ENCODE measurements at regions not wholly inside any gene's neighbourhood (a gene's known extent, or its start where the extent isn't known, plus 50 kb on each side); places are given as distances from the start of the nearest gene placed in this dataset.
"Not testable (repeated sequence)": the region's sequence is repeated elsewhere in the genome, so short reads cannot be mapped to it uniquely, and the experiment has no call there.

DNA sequence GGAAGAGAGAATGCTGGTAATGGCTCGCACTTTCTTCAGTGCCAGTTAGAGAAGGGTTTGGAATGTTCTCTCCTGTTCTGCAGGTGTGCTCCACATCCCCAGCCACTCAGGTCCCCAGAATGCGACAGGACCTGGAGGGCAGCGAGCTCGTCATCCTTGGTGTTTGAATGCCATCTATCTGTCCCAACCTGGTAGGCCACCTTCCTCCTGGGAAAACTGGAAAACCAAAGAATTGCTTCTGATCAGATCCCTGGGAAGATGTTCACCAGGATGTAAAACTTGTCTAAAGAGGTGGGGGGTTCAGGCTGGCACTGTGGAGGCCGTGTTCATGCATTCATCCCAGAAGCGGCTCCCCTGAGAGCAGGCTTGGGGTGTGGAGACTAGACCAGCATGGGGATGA is 379.5 kb downstream of the GLRX3 start:
- no peak for DNase-seq (ENCODE audit: extremely low read depth in 1 of 11, low read depth in 9 of 11, low spot score in 4 of 11)

DNA sequence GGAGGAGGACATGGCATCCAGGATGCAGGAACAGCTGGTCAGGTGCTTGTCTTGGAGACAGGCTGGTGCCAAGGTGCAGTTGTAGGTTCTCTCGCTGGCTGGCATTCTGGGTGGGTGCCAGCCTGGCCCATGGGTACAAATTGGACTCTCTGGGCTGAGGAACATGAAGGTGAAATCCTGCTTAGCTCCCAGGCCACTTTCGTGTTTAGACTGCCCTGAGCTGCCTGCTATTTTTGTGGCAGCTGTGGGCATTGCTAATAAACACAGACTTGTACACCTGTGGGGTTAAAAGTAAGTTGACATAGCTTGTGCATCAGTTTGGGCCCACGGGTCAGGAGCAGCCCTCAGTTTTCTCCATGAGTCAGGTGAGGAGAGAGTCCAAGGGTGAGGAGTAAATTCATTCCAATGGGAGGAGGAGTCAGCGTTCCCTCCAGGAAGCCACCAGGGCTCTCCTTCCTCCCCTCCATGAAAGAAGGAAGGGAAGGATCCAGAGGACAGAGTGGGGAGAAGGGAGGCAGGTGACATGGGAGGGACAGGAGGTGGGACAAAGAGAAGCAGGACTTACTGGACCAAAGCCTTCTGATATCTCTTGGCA is 380.0 kb downstream of the GLRX3 start:
- no peak for DNase-seq (ENCODE audit: extremely low read depth in 1 of 11, low read depth in 9 of 11, low spot score in 4 of 11)

DNA sequence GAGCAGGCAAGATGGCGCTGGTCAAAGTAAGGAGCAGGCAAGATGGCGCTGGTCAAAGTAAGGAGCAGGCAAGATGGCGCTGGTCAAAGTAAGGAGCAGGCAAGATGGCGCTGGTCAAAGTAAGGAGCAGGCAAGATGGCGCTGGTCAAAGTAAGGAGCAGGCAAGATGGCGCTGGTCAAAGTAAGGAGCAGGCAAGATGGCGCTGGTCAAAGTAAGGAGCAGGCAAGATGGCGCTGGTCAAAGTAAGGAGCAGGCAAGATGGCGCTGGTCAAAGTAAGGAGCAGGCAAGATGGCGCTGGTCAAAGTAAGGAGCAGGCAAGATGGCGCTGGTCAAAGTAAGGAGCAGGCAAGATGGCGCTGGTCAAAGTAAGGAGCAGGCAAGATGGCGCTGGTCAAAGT is 382.7 kb downstream of the GLRX3 start:
- not testable (repeated sequence) for DNase-seq (ENCODE audit: extremely low read depth in 1 of 11, low read depth in 9 of 11, low spot score in 4 of 11)

DNA sequence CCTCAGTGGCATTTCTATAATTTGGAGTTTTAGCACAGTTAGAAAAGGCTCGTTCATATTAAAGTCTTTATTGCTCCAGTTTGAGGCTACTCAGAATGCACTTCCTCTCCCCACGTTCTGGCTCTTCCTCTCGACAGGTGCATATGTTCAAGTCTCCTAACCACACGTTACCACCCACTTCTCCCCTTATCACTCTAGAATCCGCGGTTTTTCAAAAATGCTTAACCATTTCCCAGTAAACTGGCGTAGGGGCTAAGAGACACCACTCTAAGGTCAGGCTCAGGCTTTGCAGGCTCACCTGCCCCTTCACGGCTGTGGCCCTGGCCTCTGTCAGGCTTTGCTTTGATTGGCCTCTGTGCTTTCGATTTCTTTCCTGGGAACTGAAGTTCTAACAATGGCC is 383.6 kb downstream of the GLRX3 start:
- DNase-seq (ENCODE audit: extremely low read depth in 1 of 11, low read depth in 9 of 11, low spot score in 4 of 11) = no peak

DNA sequence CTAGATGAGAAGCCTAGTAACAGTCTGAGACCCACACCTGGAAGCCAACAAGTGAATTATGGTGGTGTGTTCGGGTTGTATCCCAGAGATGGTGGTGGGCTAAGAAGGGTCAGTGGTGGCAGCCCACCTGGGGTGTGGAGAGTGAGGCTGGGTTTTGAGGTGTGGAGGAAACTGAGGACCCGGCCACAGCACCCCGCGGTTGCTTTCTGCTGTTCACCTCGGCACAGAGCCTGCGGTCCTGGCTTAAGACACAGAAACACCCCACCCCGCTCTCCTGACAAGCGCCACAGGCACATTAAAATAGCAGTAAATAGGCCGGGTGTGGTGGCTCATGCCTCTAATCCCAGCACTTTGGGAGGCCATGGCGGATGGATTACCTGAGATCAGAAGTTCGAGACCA is 395.1 kb downstream of the GLRX3 start:
- DNase-seq (ENCODE audit: extremely low read depth in 1 of 11, low read depth in 9 of 11, low spot score in 4 of 11) = no peak

DNA sequence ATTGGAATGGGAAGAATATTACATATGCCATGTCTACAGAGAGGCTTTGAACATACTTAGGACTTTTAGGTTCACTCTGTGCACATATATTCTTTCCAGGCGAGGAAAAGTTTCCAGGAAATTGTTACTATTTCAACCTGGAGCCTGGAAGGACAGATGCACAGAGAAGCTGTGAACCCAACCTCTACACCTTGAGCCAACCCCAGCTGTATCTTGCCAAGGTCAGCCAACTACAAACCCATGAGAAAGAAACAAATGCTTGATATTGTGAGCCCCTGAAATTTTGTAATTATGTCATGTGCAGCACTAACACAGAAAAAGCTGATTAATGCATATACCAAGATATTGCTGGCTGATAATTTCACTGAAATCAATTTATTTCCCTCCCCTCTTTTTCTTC is 404.9 kb downstream of the GLRX3 start:
- DNase-seq (ENCODE audit: extremely low read depth in 1 of 11, low read depth in 9 of 11, low spot score in 4 of 11) = no peak

DNA sequence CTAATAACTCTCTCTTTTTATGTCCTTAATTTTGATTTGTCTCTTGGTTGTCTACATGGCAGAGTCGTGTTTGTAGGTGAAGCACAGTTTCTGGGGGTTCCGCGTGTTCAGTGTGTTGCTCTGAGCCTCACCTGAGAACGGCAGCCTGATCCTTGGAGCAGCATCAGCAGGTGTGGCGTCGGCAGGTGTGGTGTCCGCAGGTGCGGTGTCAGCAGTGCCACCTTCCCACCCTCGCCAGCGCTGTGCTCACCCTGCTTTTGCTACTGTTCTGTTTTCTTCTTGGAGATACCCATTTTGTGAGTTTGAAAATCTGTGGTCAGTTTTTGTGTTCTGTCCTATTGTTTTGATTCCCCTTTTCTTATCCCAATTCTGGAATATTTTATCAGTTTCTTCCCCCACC is 406.6 kb downstream of the GLRX3 start:
- no peak for DNase-seq (ENCODE audit: extremely low read depth in 1 of 11, low read depth in 9 of 11, low spot score in 4 of 11)

DNA sequence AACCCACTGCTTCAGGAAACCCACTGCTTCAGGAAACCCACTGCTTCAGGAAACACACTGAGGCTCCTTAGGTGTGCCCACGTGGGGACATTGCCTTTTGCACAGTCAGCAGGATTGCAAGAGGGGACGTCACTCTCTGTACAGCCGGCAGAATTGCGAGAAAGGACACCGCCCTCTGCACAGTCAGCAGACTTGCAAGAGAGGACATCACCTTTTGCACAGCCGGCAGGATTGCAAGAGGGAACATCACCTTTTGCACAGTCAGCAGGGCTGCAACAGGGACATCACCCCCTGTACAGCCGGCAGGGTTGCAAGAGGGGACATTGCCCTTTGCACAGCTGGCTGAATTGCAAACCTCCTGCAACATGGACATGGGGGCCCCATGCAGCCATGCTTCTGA is 407.6 kb downstream of the GLRX3 start:
- no peak for DNase-seq (ENCODE audit: extremely low read depth in 1 of 11, low read depth in 9 of 11, low spot score in 4 of 11)

DNA sequence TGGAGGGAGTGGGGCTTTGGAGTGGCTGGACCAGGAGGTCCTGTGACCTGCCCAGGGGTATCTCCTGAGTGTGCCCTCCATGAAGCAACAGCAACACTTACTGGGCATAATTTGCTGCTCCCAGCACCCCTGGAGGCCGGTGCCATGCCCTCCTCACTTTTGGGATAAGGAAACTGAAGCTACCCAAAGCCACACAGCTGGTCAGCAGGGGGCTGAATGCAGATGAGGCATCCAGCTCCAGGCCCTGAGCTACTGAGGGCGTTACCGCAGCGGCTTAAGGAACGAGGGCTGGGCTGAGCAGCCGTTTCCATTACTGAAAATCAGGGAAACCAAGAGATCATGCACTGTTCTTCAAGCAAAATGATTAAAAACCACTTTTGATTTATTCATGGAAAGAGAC is 408.9 kb downstream of the GLRX3 start:
- DNase-seq (ENCODE audit: extremely low read depth in 1 of 11, low read depth in 9 of 11, low spot score in 4 of 11) = no peak

DNA sequence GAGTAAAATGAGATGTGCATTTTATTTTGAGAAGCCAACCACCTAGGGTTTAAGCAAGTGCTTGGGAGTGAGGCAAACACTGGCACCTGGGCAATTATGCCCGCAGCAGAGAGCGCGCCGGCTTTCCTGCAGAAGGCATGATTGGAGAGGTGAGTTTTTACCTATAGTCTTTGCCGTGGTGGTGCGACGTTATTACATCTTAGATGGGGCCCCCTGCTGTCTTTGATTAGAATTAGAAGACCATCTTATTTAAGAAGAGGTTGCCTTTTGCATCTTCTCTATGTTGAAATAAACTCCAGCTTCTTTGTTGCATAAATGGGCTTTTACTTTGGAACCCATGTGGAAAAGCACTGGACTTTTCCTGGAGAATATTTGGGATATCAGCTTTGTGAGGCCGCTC is 409.5 kb downstream of the GLRX3 start:
- no peak for DNase-seq (ENCODE audit: extremely low read depth in 1 of 11, low read depth in 9 of 11, low spot score in 4 of 11)

DNA sequence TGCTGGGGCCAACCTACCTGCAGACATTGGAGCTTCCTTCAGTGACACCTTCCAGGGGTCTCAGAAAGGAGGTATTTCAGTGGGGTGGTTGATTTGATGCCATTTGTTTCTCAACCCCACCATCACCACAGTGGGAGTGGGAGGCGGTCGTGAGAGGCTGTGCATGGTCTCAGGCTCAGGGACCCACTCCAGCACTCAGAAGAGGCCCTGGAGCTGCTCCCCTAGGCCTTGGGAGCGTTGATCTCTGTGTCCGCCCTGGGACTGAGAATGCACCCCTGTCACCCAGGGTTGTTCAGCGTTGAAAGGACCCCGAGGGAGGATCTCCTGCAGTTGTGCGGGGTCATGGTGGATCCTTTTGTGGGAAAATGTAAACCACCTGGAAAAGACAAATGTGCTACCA is 410.6 kb downstream of the GLRX3 start:
- DNase-seq (ENCODE audit: extremely low read depth in 1 of 11, low read depth in 9 of 11, low spot score in 4 of 11) = no peak

DNA sequence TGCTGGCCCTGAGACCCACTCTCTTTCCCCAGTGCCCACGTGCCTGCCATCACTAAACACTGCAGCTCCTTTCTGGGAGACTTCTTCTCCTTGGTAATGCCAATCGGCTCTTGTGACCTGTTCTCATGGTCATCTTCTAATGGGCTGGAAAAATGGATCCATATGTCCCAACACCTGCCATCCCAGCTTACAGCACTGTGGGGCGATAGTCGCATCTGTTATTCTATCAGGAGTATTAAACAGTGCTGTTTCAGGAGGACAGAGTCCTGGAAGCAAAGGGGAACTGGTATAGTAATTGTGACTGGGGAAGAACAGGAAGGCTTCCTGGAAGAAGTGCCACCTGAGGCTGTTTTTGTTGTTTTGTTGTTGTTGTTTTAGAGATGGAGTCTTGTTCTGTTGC is 411.2 kb downstream of the GLRX3 start:
- DNase-seq (ENCODE audit: extremely low read depth in 1 of 11, low read depth in 9 of 11, low spot score in 4 of 11) = no peak

DNA sequence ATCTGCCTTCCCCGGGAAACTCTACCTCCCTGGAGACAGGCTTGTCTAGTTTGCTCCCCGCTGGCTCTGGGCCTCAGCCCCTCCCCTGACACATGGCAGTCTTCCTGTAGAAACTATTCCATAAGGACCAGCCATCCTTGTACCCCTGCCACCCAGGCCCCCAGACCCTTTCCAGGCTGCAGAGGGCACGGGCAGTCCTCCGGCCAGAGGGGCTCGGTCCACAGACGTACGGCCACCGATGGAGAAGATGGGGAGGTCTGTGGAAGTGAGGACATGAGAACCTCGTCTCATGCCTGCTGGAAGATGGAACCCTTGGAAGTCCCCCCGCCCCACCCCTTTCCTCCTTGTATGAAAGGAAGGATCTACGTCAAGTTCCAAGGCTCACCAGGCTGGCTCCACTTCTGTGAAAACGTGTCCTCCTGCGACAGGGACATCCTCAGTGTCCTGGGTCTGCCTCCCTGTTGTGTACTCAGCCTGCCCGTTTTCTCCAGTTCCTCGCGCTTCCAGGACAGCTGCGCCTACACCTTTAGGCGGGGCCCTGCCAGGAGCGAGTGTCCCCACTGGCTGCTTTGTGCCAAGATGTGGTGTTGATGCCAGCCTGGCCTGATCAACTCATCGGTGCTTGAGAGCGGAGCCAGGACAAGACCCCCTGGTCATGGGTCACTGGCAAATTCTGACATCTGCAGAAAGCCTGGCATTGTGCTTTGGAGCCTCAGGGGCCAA is 414.9 kb downstream of the GLRX3 start:
- no peak for DNase-seq (ENCODE audit: extremely low read depth in 1 of 11, low read depth in 9 of 11, low spot score in 4 of 11)

DNA sequence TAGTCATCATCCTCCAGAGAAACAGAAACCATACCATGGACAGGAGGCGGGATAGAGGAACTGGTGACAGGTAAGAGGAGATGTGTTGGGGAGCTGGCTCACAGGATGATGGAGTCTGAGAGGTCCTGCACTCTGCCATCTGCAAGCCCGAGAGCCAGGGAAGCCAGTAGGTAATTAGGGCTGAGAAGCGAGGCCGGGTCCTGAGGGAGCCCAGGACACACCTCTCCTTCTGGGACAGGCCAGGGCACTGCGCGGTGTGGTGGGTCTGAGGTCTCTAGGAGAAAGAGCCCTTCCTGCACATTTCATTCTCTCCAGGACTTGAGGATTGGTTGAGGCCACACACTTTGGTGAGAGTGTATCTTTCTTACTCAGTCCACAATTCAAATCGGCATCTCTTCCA is 415.5 kb downstream of the GLRX3 start:
- no peak for DNase-seq (ENCODE audit: extremely low read depth in 1 of 11, low read depth in 9 of 11, low spot score in 4 of 11)

DNA sequence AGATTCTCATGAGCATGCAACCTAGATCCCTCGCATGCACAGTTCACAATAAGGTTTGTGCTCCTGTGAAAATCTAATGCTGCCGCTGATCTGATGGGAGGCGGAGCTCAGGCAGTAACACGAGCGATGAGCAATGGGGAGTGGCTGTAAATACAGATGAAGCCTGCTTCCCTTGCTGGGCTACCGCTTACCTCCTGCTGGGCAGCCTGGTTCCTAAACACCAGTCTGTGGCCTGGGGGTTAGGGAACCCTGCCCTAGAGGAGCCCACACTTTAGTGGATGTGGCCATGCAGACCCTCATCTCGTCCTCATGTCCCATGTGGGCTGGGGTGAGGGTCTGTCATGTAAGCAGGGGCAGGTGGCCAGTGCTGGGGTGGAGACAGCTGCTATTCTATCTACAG is 417.6 kb downstream of the GLRX3 start:
- no peak for DNase-seq (ENCODE audit: extremely low read depth in 1 of 11, low read depth in 9 of 11, low spot score in 4 of 11)

DNA sequence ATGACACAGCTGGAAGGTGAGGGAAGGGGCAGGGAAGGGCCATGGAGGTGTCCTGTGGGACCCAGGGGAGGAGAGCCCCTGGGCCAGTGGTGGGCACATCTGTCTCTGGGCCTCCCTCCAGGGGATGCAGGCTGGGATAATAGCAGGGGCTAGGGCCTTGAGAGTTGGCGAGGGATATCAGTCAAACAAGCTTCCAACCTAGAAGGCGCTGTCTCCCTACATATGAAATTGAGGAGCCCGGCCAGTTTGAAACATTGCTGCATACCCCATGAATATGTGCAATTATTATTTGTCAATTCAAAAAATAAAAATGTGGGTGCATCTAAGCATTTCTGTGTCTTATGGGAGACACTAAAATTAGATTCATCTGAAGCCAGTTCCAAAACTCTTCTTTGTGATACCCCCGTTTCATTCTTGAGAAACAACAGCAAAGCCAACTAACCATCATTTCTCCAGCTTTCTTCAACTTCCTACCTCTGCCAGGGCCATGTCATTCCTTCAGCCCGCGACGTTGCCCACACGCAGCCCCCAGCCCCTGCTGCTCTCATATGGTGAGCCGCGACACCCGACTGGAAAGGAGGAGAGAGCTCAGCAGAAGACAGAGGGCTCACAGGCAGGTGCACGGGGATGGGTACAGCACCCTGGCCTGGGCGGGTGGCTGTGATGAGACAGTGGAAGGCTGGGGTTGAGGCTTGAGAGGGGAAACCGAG is 418.7 kb downstream of the GLRX3 start:
- no peak for DNase-seq (ENCODE audit: extremely low read depth in 1 of 11, low read depth in 9 of 11, low spot score in 4 of 11)

DNA sequence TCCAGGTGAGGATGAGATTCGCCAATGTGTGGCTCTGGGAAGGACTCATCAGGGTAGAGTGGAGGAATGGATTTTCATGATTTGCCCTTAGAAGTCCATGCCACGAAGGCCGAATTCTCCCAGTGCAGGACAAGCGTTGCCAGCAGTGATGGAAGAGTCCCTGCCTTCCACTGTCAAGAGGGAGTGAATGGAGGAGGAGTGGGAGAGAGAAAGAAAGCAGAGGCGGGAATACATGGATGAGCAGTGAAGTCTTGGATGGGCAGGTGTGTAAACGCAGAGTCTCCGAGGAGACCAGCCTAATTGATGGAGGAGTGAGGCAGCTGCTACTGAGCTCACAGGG is 419.2 kb downstream of the GLRX3 start:
- DNase-seq (ENCODE audit: extremely low read depth in 1 of 11, low read depth in 9 of 11, low spot score in 4 of 11) = no peak

DNA sequence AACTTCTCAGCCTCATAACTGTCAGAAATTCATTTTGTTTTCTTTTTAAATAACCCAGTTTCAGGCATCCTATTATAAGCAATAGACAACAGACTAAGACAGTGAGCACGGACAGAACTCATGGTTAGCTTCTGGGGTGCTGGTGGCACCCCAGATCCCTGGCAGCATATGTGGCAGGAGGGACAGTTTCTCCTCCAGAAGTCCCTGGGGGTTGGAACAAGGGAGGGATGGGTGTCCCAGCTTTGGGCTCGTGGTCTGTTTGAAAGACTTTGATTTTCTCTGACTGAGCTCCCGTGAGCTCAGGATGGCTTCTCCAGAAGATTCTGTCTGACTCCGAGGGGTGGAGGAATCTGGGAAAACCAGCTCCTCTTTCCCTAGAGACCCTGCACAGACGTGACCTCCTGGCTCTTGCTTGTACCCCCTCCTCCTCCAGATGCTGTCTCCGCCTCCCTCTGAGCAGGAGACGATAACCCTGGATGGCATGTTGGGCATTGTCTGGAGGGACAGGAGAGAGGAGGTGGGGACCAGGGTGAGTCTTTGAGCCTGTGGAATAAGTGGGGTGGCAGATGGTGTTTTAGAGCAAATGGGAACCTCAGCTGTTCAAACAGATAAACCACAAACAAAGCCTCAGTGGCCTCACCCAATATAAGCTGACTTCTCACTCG is 421.1 kb downstream of the GLRX3 start:
- no peak for DNase-seq (ENCODE audit: extremely low read depth in 1 of 11, low read depth in 9 of 11, low spot score in 4 of 11)

DNA sequence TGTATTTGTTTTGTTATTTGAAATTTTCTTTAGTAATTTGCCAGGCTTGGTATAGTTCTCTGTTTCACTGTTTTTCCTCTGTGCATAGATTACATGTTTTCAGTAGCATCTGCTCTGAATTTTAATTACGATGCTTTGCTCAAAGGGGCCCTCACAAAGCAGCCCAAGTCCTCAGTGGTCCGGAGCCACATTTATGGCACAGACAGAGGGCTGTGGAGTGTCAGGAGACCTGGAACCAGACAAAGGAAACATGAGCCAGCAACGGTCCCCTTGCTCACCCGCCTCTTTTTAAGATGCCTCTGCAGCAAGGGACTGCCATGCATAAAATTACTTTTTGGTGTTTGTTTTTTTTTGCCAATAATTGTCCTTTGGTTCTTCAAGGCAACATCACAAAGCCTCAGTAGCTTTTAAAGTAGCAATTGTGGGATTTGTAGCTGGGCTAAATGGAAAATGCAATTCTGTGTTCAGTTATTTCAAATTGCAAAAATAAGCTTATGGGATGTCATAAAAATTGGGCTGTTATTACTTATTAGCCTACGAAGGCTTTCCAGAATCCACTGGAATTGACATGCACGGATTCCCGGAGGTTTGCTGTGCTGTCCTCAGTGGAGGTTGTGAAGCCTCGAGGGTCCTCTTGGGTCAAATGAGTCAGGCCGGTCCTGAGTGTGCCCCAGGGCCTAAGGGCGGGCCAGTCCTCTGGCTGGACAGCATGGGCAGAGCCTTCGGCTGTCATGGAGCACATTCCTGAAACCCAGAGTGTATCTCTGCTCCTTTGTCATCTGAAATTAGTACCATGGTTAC is 422.8 kb downstream of the GLRX3 start:
- no peak for DNase-seq (ENCODE audit: extremely low read depth in 1 of 11, low read depth in 9 of 11, low spot score in 4 of 11)

DNA sequence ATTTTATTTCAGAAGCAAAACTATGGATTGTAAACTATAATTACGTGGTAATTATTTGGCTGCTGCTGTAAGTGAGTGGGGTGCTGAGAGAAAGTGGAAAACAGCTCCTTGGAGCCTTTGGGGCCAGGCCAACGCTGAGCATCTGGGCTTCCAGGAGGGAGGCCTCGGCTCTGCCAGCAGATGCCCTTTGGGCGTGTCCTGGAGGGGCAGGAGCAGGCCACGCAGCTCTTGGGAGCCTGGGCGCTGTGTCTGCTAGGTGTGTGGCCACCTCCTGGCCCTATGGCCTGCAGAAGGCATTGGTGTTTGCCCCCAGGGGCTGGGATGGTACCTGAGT is 423.3 kb downstream of the GLRX3 start:
- DNase-seq (ENCODE audit: extremely low read depth in 1 of 11, low read depth in 9 of 11, low spot score in 4 of 11) = no peak
